C4-2B (cell line): ENCODE measurements at regions not wholly inside any gene's neighbourhood (a gene's known extent, or its start where the extent isn't known, plus 50 kb on each side); places are given as distances from the start of the nearest gene placed in this dataset.

Source experiments
- H3K27ac ChIP-seq: fragments of 450-650 bp; 2 replicates; pipeline ENCODE4 v1.5.1; 2017
- ZFX ChIP-seq: fragments of 450-650 bp; IDR thresholded peaks from 2 replicates; pipeline ENCODE4 v1.6.1; 2017
- TF ChIP-seq, protein P1 (sequence below): fragments of 450-650 bp; conservative IDR thresholded peaks from 2 replicates; pipeline ENCODE4 v1.5.1; 2017; ENCODE audit warnings: mild to moderate bottlenecking

DNA sequence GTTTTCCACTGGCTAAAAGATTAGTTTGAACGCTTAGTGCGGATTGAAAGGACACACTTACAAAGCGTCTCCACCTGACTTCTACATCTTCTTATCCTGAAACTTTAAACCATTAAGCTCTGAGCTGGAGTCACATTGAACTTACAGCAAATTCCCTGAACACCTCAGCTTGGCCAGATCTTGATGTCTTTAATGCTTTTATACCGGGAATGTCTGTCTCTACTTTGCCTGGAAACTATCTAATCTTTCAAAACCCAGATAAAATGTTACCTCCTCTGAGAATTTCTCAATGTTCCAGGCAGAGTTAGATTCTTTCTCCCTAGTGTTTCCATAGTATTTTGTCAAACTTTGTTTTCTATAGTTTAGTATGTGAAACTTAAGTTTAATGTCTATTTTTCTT lies 179.9 kb downstream of the DTHD1 start:
- no peak for TF ChIP-seq ZFX
- TF ChIP-seq, protein P1, sequence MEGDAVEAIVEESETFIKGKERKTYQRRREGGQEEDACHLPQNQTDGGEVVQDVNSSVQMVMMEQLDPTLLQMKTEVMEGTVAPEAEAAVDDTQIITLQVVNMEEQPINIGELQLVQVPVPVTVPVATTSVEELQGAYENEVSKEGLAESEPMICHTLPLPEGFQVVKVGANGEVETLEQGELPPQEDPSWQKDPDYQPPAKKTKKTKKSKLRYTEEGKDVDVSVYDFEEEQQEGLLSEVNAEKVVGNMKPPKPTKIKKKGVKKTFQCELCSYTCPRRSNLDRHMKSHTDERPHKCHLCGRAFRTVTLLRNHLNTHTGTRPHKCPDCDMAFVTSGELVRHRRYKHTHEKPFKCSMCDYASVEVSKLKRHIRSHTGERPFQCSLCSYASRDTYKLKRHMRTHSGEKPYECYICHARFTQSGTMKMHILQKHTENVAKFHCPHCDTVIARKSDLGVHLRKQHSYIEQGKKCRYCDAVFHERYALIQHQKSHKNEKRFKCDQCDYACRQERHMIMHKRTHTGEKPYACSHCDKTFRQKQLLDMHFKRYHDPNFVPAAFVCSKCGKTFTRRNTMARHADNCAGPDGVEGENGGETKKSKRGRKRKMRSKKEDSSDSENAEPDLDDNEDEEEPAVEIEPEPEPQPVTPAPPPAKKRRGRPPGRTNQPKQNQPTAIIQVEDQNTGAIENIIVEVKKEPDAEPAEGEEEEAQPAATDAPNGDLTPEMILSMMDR, result no peak
- H3K27ac ChIP-seq, result no peak overlapping the region

DNA sequence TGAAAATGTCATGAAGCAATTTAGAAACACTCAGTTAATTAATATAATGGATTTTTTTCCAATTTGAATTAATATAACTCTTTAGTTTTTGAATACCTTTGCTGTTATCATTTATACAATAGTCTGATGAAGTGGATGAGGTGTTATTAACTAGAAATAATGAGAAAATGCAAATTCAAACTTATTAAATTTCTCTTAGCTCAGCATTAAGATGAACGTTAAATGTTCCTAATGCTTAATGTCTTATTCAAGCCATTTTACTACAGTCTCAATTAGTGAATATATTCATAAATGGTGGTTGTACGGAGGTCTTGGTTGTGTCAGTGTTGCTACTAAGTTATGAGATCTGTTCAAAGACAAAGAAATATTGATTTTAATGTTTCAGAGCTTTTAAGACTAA lies 186.3 kb downstream of the DTHD1 start:
- H3K27ac ChIP-seq, result no peak overlapping the region
- TF ChIP-seq, protein P1, result no peak
- no peak for TF ChIP-seq ZFX

DNA sequence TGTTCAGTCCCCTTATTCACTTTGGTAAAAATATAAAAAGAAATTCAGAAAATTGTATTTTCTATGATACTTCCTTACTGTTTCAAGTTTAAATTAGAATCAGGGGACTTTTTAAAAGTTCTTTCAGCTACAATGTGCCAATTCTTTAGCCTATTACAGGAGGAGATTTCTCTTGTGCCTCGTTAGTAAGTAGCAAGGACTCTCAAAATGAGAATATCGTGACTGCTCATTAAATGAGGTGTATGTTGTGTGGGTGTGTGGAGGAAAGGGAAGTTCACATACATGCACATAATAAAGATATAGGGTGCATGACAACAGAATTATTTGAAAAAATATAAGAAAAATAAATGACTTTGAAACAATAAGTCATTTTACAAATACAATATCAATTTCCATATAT lies 190.5 kb downstream of the DTHD1 start:
- H3K27ac ChIP-seq, result no peak overlapping the region
- no peak for TF ChIP-seq ZFX

DNA sequence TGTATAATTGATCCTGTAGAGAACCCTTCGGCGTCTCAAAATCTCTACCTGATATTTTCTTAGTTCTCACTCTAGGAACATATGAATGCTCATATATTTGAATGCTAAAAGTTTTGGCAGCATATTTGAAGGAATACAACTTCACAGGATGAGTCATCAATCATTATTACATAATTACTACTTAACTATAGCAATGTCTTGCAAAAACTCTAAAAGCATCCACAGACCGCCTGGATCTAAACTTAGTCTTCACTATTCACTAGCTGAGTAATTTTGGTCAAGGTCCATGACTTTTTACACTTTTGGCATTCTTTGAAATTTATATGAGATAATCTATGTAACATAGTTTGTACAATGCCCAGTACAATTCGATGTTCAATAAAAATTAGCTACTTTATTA lies 194.7 kb downstream of the DTHD1 start:
- no peak overlapping the region for H3K27ac ChIP-seq
- TF ChIP-seq, protein P1, result no peak
- no peak for TF ChIP-seq ZFX

DNA sequence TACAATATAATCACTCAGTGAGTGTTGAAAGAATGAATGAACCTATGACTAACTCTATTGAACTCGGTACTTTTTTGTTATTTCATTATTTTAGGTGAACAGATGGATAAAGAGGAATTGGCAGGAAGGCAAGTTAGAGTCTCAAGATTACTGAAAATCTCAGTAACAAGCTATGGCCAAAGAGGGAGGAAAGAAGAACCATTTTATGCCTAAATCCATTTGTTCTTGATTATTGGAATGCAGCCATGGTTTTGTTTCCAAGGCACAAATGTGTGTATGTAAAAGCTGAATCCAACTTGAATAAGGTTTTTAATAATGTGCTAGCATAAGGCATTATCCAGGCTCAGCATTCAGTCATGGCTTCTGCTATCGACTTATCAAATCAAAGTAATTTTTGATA lies 196.4 kb downstream of the DTHD1 start:
- H3K27ac ChIP-seq, result no peak overlapping the region
- TF ChIP-seq, protein P1, result no peak
- TF ChIP-seq ZFX, result no peak

DNA sequence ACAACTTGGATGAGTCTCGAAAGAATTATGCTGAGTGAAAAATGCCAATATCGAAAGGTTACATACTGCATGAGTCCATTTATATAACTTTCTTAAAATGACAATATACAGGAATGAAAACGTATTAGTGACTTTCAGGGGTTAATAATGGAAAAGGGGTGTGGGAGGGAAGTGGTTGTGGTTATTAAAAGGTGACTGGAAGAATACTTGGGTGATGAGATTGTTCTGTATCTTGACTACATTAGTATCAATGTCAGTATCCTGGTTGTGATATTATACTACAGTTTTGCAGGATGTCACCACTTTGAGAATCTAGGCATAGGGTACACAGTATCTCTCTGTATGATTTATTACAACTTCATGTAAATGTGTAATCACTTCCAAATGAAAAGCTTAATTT lies 204.5 kb downstream of the DTHD1 start:
- no peak overlapping the region for H3K27ac ChIP-seq
- TF ChIP-seq ZFX, result no peak
- TF ChIP-seq, protein P1, result no peak

DNA sequence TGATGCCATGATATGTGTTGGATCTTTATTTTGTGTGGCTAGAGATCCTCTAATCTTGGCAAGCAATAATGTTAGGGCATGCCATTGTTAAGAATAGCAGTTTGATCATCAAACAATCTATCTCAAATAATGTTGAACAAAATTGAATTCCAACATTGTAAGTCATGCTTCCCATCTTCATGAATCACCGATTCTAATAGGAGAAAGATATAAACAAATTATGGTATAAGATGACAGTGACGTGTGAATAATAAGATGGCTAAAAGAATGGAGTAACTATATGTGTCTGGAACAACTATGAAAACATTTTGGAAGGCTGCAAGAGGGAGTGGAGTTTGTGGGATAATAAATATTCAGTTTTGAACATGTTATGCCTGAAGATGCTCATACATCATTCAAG lies 208.4 kb downstream of the DTHD1 start:
- H3K27ac ChIP-seq, result no peak overlapping the region
- no peak for TF ChIP-seq ZFX
- TF ChIP-seq, protein P1, result no peak

DNA sequence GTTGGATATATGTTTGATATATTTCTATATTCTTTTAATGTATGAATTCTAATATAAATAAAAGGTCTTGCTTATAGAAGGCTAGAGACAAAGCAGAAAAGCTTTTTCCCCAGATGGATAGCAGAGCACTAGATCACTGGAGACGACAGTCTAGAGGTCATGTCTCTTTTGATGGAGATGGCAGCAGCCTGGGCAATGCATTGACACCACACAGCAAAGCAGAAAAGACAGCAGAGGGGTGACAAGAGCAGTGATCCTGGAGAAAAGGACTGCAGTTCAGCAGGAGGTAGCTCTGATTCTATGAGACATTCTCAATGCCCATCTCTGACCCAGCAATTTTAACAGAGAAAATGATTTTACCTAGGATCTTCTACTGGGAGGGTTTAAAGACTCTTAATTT lies 210.6 kb downstream of the DTHD1 start:
- no peak overlapping the region for H3K27ac ChIP-seq
- TF ChIP-seq ZFX, result no peak
- TF ChIP-seq, protein P1, result no peak
